ENCODE measurements at regions not wholly inside any gene's neighbourhood (a gene's known extent, or its start where the extent isn't known, plus 50 kb on each side); places are given as distances from the start of the nearest gene placed in this dataset.

DNA sequence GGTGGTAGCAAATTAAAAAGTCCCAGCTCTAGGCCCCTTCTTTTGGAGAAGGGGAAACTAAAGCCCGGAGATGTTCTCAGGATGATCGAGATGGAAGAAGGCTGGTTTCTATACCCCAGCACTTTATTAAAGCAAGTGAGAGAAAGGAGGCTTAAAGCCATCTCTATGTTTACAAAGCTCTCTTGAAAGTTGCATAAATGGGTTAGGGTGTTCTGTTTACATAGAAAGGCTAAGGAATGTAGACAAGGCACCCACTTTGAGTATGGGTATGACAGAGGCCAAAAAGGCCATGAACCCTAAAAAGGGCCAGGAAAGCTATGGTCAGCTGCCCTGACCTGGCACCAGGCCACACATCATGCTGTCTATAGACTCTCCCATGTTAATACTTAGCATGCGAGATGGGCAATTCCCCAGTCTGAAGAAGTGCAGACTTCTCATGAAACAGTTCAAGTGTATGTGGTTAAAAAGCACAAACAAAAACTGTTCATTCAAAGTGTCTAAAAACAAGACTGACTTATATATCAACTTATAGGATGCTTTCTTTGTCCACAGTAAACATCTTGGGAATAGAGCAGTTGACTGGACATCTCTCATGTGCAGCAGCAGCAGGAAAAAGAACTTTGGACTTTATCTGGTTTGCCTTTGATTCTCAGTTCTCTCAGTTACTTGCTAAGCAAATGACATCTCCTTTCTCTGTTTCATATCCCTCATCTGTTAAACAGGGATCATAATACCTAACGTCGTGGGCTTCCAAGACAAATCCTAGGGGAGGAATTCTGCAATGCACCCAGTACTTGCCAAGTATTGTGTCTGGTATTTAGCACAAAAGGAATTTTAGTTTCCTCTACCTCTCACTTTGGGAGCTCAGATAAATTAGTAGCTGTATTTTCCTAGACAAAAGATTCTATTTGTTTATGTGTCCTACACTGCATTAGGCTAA is 521.6 kb downstream of the PLPP3 start (continued):
- no peak for TF ChIP-seq CTBP2 (IDR thresholded peaks at IDR 0.05; ENCODE audit: borderline replicate concordance, insufficient read depth, insufficient read length, low read length)
- no peak for TF ChIP-seq POU5F1 (IDR thresholded peaks at IDR 0.05; ENCODE audit: low read depth, low read length)
